Neural progenitor cell (in vitro differentiated cells): ENCODE measurements at regions not wholly inside any gene's neighbourhood (a gene's known extent, or its start where the extent isn't known, plus 50 kb on each side); places are given as distances from the start of the nearest gene placed in this dataset.

Experiments
- DNase-seq: peaks from one replicate; pipeline ENCODE4 v3.0.0-alpha.2; 2016; ENCODE audit warnings: low spot score
- H2AFZ ChIP-seq: fragments of 200-600 bp; sonication (generic); replicated peaks from 2 replicates; pipeline ENCODE4 v1.6.1; 2016; ENCODE audit warnings: antibody characterized with exemption
- H3F3A ChIP-seq: fragments of 200-600 bp; sonication (generic); 2 replicates; pipeline ENCODE4 v1.6.1; 2016; ENCODE audit warnings: antibody characterized with exemption, low read depth
- H3K27ac ChIP-seq: fragments of 200-600 bp; sonication (generic); 2 replicates; pipeline ENCODE4 v1.5.1; 2016; ENCODE audit warnings: mild to moderate bottlenecking
- H3K27me3 ChIP-seq: fragments of 200-600 bp; sonication (generic); 2 replicates; pipeline ENCODE4 v1.6.1; 2016; ENCODE audit warnings: mild to moderate bottlenecking, moderate library complexity
- H3K36me3 ChIP-seq: fragments of 200-600 bp; sonication (generic); 2 replicates; pipeline ENCODE4 v1.5.1; 2016
- H3K4me1 ChIP-seq: fragments of 200-600 bp; sonication (generic); 2 replicates; pipeline ENCODE4 v1.6.1; 2016; ENCODE audit warnings: mixed run types
- H3K4me2 ChIP-seq: fragments of 200-600 bp; sonication (generic); 2 replicates; pipeline ENCODE4 v1.6.1; 2016
- H3K4me3 ChIP-seq: fragments of 200-600 bp; sonication (generic); 2 replicates; pipeline ENCODE4 v1.5.1; 2016
- H3K79me2 ChIP-seq: fragments of 200-600 bp; sonication (generic); 2 replicates; pipeline ENCODE4 v1.6.1; 2016; ENCODE audit warnings: low read depth
- H3K9ac ChIP-seq: fragments of 200-600 bp; sonication (generic); 2 replicates; pipeline ENCODE4 v1.6.1; 2016
- H3K9me3 ChIP-seq: fragments of 200-600 bp; sonication (generic); 2 replicates; pipeline ENCODE4 v1.5.1; 2016; ENCODE audit warnings: low read depth
- H4K20me1 ChIP-seq: fragments of 200-600 bp; sonication (generic); 2 replicates; pipeline ENCODE4 v1.6.1; 2016; ENCODE audit warnings: low read depth
- H3K27ac Mint-ChIP-seq: 3 replicates; pipeline ENCODE4 v1.8.0; 2021; ENCODE audit warnings: mixed read lengths
- H3K27me3 Mint-ChIP-seq: 2 replicates; pipeline ENCODE4 v1.8.0; 2022; ENCODE audit warnings: low read depth, mild to moderate bottlenecking, inconsistent platforms, moderate library complexity, mixed read lengths; ENCODE audit not compliant: insufficient read depth
- H3K36me3 Mint-ChIP-seq: 3 replicates; pipeline ENCODE4 v1.8.0; 2021; ENCODE audit warnings: mixed read lengths
- H3K4me1 Mint-ChIP-seq: 3 replicates; pipeline ENCODE4 v1.8.0; 2021; ENCODE audit warnings: mixed read lengths
- H3K4me3 Mint-ChIP-seq: 3 replicates; pipeline ENCODE4 v1.8.0; 2021; ENCODE audit warnings: mild to moderate bottlenecking, moderate library complexity, mixed read lengths
- H3K9me3 Mint-ChIP-seq: 3 replicates; pipeline ENCODE4 v1.8.0; 2020; ENCODE audit warnings: mixed read lengths
- EZH2 ChIP-seq: fragments of 200-600 bp; sonication (generic); IDR thresholded peaks from 2 replicates; pipeline ENCODE4 v1.6.1; 2017; ENCODE audit warnings: antibody characterized with exemption, mild to moderate bottlenecking, moderate library complexity
- EZH2phosphoT487 ChIP-seq: fragments of 200-600 bp; sonication (generic); IDR thresholded peaks from 2 replicates; pipeline ENCODE4 v1.6.1; 2017; ENCODE audit warnings: antibody characterized with exemption
- TF ChIP-seq, protein P1 (sequence below): fragments of 200-600 bp; sonication (generic); IDR thresholded peaks from 2 replicates; pipeline ENCODE4 v1.5.1; 2017; ENCODE audit warnings: antibody characterized with exemption, mild to moderate bottlenecking

DNA sequence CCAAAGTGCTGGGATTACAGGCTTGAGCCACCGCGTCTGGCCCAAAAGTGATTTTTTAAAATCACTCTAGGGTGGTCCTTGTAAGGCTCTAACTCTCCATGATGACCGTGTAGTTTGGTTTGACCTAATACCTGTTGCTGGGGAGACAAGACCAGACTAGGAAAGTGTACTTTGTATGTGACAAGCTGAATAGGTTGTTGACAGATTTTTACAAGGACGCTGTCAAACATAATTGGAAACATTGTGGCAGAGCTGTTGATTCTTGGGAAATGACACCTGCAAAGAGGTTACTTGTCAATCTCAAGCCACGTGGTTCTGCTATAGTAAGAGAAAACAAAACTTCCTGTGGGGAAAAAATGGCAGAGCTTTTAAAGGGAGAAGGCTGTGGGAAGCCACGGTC lies 802.4 kb upstream of the HS3ST1 start:
- Mint-ChIP-seq H3K27me3 (no peaks in the 10 kb centered on the region), H3K4me1 (no peaks in the 10 kb centered on the region), H3K4me3 (no peak overlapping the region), H3K36me3 (no peaks in the 10 kb centered on the region), H3K27ac (no peak overlapping the region), H3K9me3 (no peaks in the 10 kb centered on the region)
- Histone ChIP-seq H2AFZ (no peak overlapping the region), H3K4me2 (no peak overlapping the region), H3K4me1 (no peaks in the 10 kb centered on the region), H3F3A (no peaks in the 10 kb centered on the region), H3K27ac (no peak overlapping the region), H3K36me3 (no peaks in the 10 kb centered on the region), H3K9ac (no peak overlapping the region), H3K27me3 (no peaks in the 10 kb centered on the region), H3K4me3 (no peak overlapping the region), H3K9me3 (no peaks in the 10 kb centered on the region), H4K20me1 (no peaks in the 10 kb centered on the region), H3K79me2 (no peaks in the 10 kb centered on the region)
- no peak for TF ChIP-seq EZH2
- TF ChIP-seq, protein P1, sequence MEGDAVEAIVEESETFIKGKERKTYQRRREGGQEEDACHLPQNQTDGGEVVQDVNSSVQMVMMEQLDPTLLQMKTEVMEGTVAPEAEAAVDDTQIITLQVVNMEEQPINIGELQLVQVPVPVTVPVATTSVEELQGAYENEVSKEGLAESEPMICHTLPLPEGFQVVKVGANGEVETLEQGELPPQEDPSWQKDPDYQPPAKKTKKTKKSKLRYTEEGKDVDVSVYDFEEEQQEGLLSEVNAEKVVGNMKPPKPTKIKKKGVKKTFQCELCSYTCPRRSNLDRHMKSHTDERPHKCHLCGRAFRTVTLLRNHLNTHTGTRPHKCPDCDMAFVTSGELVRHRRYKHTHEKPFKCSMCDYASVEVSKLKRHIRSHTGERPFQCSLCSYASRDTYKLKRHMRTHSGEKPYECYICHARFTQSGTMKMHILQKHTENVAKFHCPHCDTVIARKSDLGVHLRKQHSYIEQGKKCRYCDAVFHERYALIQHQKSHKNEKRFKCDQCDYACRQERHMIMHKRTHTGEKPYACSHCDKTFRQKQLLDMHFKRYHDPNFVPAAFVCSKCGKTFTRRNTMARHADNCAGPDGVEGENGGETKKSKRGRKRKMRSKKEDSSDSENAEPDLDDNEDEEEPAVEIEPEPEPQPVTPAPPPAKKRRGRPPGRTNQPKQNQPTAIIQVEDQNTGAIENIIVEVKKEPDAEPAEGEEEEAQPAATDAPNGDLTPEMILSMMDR = no peak
- no peak for TF ChIP-seq EZH2phosphoT487
- no peak for DNase-seq

DNA sequence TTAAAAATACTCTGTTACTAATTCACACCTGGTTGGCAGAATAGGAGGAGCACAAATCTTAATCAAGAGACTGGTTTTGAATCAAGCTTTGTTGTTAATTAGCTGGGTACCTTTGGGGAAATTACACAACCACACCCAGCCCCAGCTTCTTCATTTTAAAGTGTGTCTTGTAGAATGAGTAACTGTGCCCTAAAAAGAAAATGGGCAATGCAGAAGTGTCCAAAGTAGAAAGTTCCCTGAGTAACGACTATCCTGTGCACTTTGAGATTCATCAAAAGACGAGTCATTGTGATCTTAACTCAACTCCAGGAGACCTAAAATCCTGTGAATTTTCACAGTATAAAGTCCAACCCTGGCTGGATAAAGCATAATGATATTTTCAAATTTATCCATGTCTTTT lies 792.3 kb upstream of the HS3ST1 start:
- H3K27ac ChIP-seq = no peak overlapping the region
- H2AFZ ChIP-seq = no peak overlapping the region
- H3K4me2 ChIP-seq = no peak overlapping the region
- H3K36me3 ChIP-seq = no peaks in the 10 kb centered on the region
- no peak for DNase-seq
- H3K4me3 Mint-ChIP-seq = no peak overlapping the region
- H3K9me3 ChIP-seq = no peaks in the 10 kb centered on the region
- H3K27me3 Mint-ChIP-seq = no peaks in the 10 kb centered on the region
- H3F3A ChIP-seq = no peaks in the 10 kb centered on the region
- H3K27ac Mint-ChIP-seq = no peak overlapping the region
- no peaks in the 10 kb centered on the region for H4K20me1 ChIP-seq
- no peaks in the 10 kb centered on the region for H3K4me1 Mint-ChIP-seq
- no peaks in the 10 kb centered on the region for H3K9me3 Mint-ChIP-seq
- no peak overlapping the region for H3K4me3 ChIP-seq
- H3K4me1 ChIP-seq = no peaks in the 10 kb centered on the region
- TF ChIP-seq EZH2phosphoT487 (no peak), EZH2 (no peak)
- TF ChIP-seq, protein P1 = no peak
- H3K9ac ChIP-seq = no peak overlapping the region
- no peaks in the 10 kb centered on the region for H3K79me2 ChIP-seq
- no peaks in the 10 kb centered on the region for H3K27me3 ChIP-seq
- H3K36me3 Mint-ChIP-seq = no peaks in the 10 kb centered on the region

DNA sequence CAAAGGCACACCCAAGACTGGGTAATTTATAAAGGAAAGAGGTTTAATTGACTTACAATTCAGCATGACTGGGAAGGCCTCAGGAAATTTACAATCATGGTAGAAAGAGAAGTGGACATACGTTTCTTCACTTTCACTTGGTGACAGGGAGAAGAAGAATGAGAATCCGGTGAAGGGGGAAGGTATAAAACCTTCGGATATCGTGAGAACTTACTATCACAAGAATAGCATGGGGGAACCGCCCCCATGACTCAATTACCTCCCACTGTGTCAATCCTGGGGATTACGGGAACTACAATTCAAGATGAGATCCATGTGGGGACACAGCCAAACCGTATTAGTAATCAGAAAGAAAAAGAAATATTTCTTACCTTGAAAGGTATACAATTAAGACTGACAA lies 782.9 kb upstream of the HS3ST1 start:
- H3K4me3 ChIP-seq = no peak overlapping the region
- no peak for DNase-seq

More for the DNA sequence above, 782.9 kb upstream of the HS3ST1 start:
- H3K27me3 ChIP-seq = no peaks in the 10 kb centered on the region
- H3K27ac Mint-ChIP-seq = no peak overlapping the region
- no peaks in the 10 kb centered on the region for H3F3A ChIP-seq
- H3K36me3 ChIP-seq = no peaks in the 10 kb centered on the region
- H3K9ac ChIP-seq = no peak overlapping the region
- H3K36me3 Mint-ChIP-seq = no peaks in the 10 kb centered on the region
- no peaks in the 10 kb centered on the region for H3K79me2 ChIP-seq
- no peaks in the 10 kb centered on the region for H3K9me3 Mint-ChIP-seq
- H3K27ac ChIP-seq = no peak overlapping the region
- H3K4me1 ChIP-seq = no peaks in the 10 kb centered on the region
- H4K20me1 ChIP-seq = no peaks in the 10 kb centered on the region
- no peaks in the 10 kb centered on the region for H3K27me3 Mint-ChIP-seq
- no peak for TF ChIP-seq EZH2phosphoT487
- no peak for TF ChIP-seq EZH2
- TF ChIP-seq, protein P1 = no peak
- no peak overlapping the region for H2AFZ ChIP-seq
- no peak overlapping the region for H3K4me2 ChIP-seq
- no peaks in the 10 kb centered on the region for H3K4me1 Mint-ChIP-seq
- no peak overlapping the region for H3K4me3 Mint-ChIP-seq
- H3K9me3 ChIP-seq = no peaks in the 10 kb centered on the region
